Endothelial cell of umbilical vein (primary cell): ENCODE measurements at regions not wholly inside any gene's neighbourhood (a gene's known extent, or its start where the extent isn't known, plus 50 kb on each side); places are given as distances from the start of the nearest gene placed in this dataset.

Experiments used
- BruUV-seq: library from RNA; stranded (reverse); fragments of 400-500 nt; replicated peaks from 2 replicates; lab custom pipeline; 2021; lab: Mats Ljungman, UMichigan
- CTCF ChIA-PET: fragments of 300-600, 350-600 bp; sonication (Branson Sonifier 250); formaldehyde crosslinking; loops from one replicate; lab custom pipeline; 2021; ENCODE audit warnings: antibody characterized with exemption, inconsistent platforms; lab: Charles Lee
- POLR2A ChIA-PET: fragments of 300-600, 350-600 bp; sonication (Branson Sonifier 250); formaldehyde crosslinking; loops from one replicate; lab custom pipeline; 2021; ENCODE audit warnings: antibody characterized with exemption, inconsistent platforms; lab: Charles Lee
- DNase-seq: peaks from one replicate; pipeline ENCODE4 v3.0.0-alpha.2; 2011; ENCODE audit warnings: low read depth, low spot score
- FAIRE-seq: peaks from 2 replicates; lab custom pipeline; 2011; peaks lifted over from hg19 to GRCh38; lab: Jason Lieb, UNC
- H2AFZ ChIP-seq: 2 replicates; pipeline ENCODE4 v1.6.0; 2012; ENCODE audit warnings: low read depth, low read length, control low read depth, inconsistent platforms
- H3K27ac ChIP-seq: 2 replicates; pipeline ENCODE4 v1.5.1; 2011; ENCODE audit warnings: low read depth, mild to moderate bottlenecking, control low read depth, low read length, moderate library complexity; ENCODE audit not compliant: insufficient read depth
- H3K27me3 ChIP-seq, 2 experiments: 2 replicates each; pipeline versions ENCODE4 v1.6.0 to v1.6.1; 2011; ENCODE audit warnings: low read length in 2 of 2, mixed read lengths in 1 of 2; ENCODE audit not compliant: control insufficient read depth in 2 of 2, insufficient read depth in 2 of 2
- H3K36me3 ChIP-seq, 2 experiments: 2 replicates in 1 of 2; 3 replicates in 1 of 2; pipeline ENCODE4 v1.5.1; 2011; ENCODE audit warnings: low read length in 2 of 2, mild to moderate bottlenecking in 1 of 2, moderate library complexity in 1 of 2; ENCODE audit not compliant: control insufficient read depth in 2 of 2, insufficient read depth in 2 of 2; ENCODE audit errors: extremely low read depth in 1 of 2
- H3K4me1 ChIP-seq: 3 replicates; pipeline ENCODE4 v1.5.1; 2011; ENCODE audit warnings: mild to moderate bottlenecking, low read length; ENCODE audit not compliant: control insufficient read depth, insufficient read depth; ENCODE audit errors: extremely low read depth
- H3K4me2 ChIP-seq: 2 replicates; pipeline ENCODE4 v1.6.1; 2011; ENCODE audit warnings: low read length, control low read depth, mixed read lengths; ENCODE audit not compliant: insufficient read depth
- H3K4me3 ChIP-seq, 3 experiments: fragments of 200-600 bp in 1 of 3; sonication (generic), shearing (Covaris generic) in 1 of 3; replicated peaks in 1 of 3; 2 replicates each; pipeline ENCODE4 v1.5.1; 2011 to 2016; ENCODE audit warnings: control low read depth in 3 of 3, low read length in 3 of 3, mild to moderate bottlenecking in 2 of 3, inconsistent platforms in 1 of 3, low read depth in 1 of 3, moderate library complexity in 1 of 3; ENCODE audit not compliant: insufficient read depth in 1 of 3
- H3K79me2 ChIP-seq: 2 replicates; pipeline ENCODE4 v1.6.0; 2012; ENCODE audit warnings: low read length, inconsistent platforms; ENCODE audit not compliant: control insufficient read depth, insufficient read depth
- H3K9ac ChIP-seq: replicated peaks from 2 replicates; pipeline ENCODE3; 2011; ENCODE audit warnings: low read length, control low read depth; ENCODE audit not compliant: insufficient read depth; ENCODE audit errors: extremely low read depth
- H3K9me1 ChIP-seq: replicated peaks from 3 replicates; pipeline ENCODE4 v1.6.0; 2011; ENCODE audit warnings: mild to moderate bottlenecking, low read length; ENCODE audit not compliant: control insufficient read depth, insufficient read depth; ENCODE audit errors: extremely low read depth
- H3K9me3 ChIP-seq: replicated peaks from 2 replicates; pipeline ENCODE4 v1.5.1; 2012; ENCODE audit warnings: low read length, inconsistent platforms; ENCODE audit not compliant: control insufficient read depth, insufficient read depth
- H4K20me1 ChIP-seq: replicated peaks from 2 replicates; pipeline ENCODE3; 2011; ENCODE audit warnings: mild to moderate bottlenecking, low read length; ENCODE audit not compliant: control insufficient read depth, insufficient read depth; ENCODE audit errors: extremely low read depth
- CTCF ChIP-seq, 2 donors: IDR thresholded peaks; 1 replicate in 1 of 2; 2 replicates in 1 of 2; pipeline ENCODE4 v1.5.1; 2011; ENCODE audit warnings: low read length in 2 of 2, mild to moderate bottlenecking in 2 of 2, moderate library complexity in 2 of 2, control low read depth in 1 of 2, inconsistent platforms in 1 of 2, low read depth in 1 of 2; ENCODE audit not compliant: insufficient read depth in 1 of 2; ENCODE audit errors: extremely low read depth in 1 of 2
- FOS ChIP-seq: IDR thresholded peaks from 2 replicates; pipeline ENCODE4 v1.6.1; 2011; ENCODE audit warnings: mild to moderate bottlenecking, low read length, moderate library complexity, borderline replicate concordance; ENCODE audit not compliant: insufficient read depth
- MYC ChIP-seq: IDR thresholded peaks from one replicate; pipeline ENCODE4 v1.6.1; 2011; ENCODE audit warnings: mild to moderate bottlenecking, low read depth, low read length
- dilution Hi-C: fragments of 300-500 bp; cut with MboI; formaldehyde crosslinking; loops from one replicate; pipeline ENCODE4 v1.15.0; 2019; ENCODE audit warnings: low sequenced_read_pairs; ENCODE audit not compliant: extremely low pct_ligation_motif_present
- intact Hi-C: fragments of 100-400 bp; cut with micrococcal nuclease; formaldehyde crosslinking; loops from one replicate; pipeline ENCODE4 v1.10.0; 2022

GRCh38 chr5:113678202-113678601 is 164.7 kb downstream of the YTHDC2 start:
- Histone ChIP-seq H3K4me2 (no peak overlapping the region), H3K27ac (no peak overlapping the region), H3K9ac (no peak overlapping the region), H3K4me3 (no peak overlapping the region), H3K79me2 (no peaks in the 10 kb centered on the region), H3K36me3 (no peaks in the 10 kb centered on the region), H4K20me1 (no peaks in the 10 kb centered on the region), H3K9me1 (no peaks in the 10 kb centered on the region), H3K9me3 (no peaks in the 10 kb centered on the region), H3K4me1 (no peaks in the 10 kb centered on the region), H3K27me3 (peaks cover 0 to 2% of the 10 kb centered on the region in 2 experiments), H2AFZ (no peak overlapping the region)
- FAIRE-seq (no peak), DNase-seq (no peak)
- dilution Hi-C loops, result no loop called here
- intact Hi-C loops, result loop anchor here (2.0 to 5.0 kb wide), 2 partner anchors 129 to 423 kb away; no protein-coding TSS in a partner anchor
- POLR2A ChIA-PET, result no interaction called here
- no peak for TF ChIP-seq FOS
- no TSS peak for BruUV-seq
- CTCF ChIA-PET, result interaction anchor here (7.4 kb wide), 1 partner anchor 772 kb away, joined by 132 read pairs; no protein-coding TSS in a partner anchor

GRCh38 chr5:113678924-113679575 is 165.6 kb downstream of the YTHDC2 start:
- Histone ChIP-seq H3K36me3 (no peaks in the 10 kb centered on the region), H3K9me1 (no peaks in the 10 kb centered on the region), H3K27ac (no peak overlapping the region), H3K4me1 (no peaks in the 10 kb centered on the region), H3K4me3 (no peak overlapping the region), H4K20me1 (no peaks in the 10 kb centered on the region), H3K27me3 (peaks cover 0 to 2% of the 10 kb centered on the region in 2 experiments), H3K9me3 (no peaks in the 10 kb centered on the region), H2AFZ (no peak overlapping the region), H3K79me2 (no peaks in the 10 kb centered on the region), H3K4me2 (no peak overlapping the region), H3K9ac (no peak overlapping the region)
- TF ChIP-seq CTCF (IDR thresholded peaks at IDR 0.05; ENCODE audit: extremely low read depth in 1 of 2, insufficient read depth in 1 of 2, low read depth in 1 of 2, low read length in 2 of 2), result peak; percentile 58 to 64
- no peak for TF ChIP-seq MYC
- intact Hi-C loops (loop anchor here (1.0 to 5.0 kb wide), 8 partner anchors 128 to 1567 kb away; no protein-coding TSS in a partner anchor), dilution Hi-C loops (no loop called here)
- no TSS peak for BruUV-seq
- ChIA-PET CTCF (interaction anchor here (0.9 to 7.4 kb wide), 14 partner anchors 8 to 1630 kb away, joined by 3 to 132 read pairs (median 4); no protein-coding TSS in a partner anchor), POLR2A (no interaction called here)
- FAIRE-seq, result peak; percentile 73
- peak; percentile 55 for DNase-seq
